Loucy (cell line): ENCODE measurements at regions not wholly inside any gene's neighbourhood (a gene's known extent, or its start where the extent isn't known, plus 50 kb on each side); places are given as distances from the start of the nearest gene placed in this dataset.

ENCODE experiments used
- EZH2phosphoT487 ChIP-seq: fragments of 200-600 bp; IDR thresholded peaks from 2 replicates; pipeline ENCODE4 v1.6.1; 2018; ENCODE audit warnings: antibody characterized with exemption, mild to moderate bottlenecking, moderate library complexity, borderline replicate concordance
- TF ChIP-seq, protein P1 (sequence below): fragments of 200-600 bp; sonication (generic); conservative IDR thresholded peaks from 2 replicates; pipeline ENCODE4 v1.5.1; 2014; ENCODE audit warnings: mild to moderate bottlenecking, antibody characterized with exemption, low read length

DNA sequence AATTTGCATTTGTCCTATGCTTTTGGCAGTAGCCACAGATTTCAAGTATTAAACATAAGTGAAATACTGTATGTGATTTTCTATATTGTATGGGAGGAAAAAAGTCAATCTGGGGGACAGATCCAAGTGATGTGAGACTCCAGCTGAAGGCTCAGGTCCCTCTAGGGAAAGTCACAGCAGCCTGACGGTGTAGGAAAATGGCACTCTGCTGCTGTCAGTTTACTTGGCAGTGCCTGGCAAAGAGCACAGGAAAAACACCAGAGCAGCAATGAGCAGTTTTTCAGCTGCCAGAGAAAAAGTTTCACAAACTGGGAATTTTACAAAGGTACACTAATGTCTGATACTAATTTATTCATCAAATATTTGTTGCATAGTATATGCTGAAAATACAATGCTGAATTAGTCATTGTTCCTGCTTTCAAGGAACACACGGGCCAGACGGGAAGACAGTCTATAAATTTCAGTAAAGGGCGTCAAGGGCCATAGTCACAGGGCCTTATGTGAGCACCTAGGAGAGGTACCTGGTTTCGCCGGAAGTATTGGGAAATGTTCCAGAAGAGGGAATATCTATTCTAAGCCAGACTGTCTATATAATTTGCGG is 66.2 kb upstream of the SLC38A2 start:
- TF ChIP-seq, protein P1, sequence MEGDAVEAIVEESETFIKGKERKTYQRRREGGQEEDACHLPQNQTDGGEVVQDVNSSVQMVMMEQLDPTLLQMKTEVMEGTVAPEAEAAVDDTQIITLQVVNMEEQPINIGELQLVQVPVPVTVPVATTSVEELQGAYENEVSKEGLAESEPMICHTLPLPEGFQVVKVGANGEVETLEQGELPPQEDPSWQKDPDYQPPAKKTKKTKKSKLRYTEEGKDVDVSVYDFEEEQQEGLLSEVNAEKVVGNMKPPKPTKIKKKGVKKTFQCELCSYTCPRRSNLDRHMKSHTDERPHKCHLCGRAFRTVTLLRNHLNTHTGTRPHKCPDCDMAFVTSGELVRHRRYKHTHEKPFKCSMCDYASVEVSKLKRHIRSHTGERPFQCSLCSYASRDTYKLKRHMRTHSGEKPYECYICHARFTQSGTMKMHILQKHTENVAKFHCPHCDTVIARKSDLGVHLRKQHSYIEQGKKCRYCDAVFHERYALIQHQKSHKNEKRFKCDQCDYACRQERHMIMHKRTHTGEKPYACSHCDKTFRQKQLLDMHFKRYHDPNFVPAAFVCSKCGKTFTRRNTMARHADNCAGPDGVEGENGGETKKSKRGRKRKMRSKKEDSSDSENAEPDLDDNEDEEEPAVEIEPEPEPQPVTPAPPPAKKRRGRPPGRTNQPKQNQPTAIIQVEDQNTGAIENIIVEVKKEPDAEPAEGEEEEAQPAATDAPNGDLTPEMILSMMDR, result no peak
- no peak for TF ChIP-seq EZH2phosphoT487
